ENCODE measurements at regions not wholly inside any gene's neighbourhood (a gene's known extent, or its start where the extent isn't known, plus 50 kb on each side); places are given as distances from the start of the nearest gene placed in this dataset.

- H3K4me3 ChIP-seq (ENCODE audit: low read depth, low read length), result no peak overlapping the region
- no peak for DNase-seq (ENCODE audit: low read depth)
- in situ Hi-C loops (cut with HindIII; ENCODE audit: low sequenced_read_pairs), result no loop called here
- TF ChIP-seq, protein P1, sequence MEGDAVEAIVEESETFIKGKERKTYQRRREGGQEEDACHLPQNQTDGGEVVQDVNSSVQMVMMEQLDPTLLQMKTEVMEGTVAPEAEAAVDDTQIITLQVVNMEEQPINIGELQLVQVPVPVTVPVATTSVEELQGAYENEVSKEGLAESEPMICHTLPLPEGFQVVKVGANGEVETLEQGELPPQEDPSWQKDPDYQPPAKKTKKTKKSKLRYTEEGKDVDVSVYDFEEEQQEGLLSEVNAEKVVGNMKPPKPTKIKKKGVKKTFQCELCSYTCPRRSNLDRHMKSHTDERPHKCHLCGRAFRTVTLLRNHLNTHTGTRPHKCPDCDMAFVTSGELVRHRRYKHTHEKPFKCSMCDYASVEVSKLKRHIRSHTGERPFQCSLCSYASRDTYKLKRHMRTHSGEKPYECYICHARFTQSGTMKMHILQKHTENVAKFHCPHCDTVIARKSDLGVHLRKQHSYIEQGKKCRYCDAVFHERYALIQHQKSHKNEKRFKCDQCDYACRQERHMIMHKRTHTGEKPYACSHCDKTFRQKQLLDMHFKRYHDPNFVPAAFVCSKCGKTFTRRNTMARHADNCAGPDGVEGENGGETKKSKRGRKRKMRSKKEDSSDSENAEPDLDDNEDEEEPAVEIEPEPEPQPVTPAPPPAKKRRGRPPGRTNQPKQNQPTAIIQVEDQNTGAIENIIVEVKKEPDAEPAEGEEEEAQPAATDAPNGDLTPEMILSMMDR (IDR thresholded peaks at IDR 0.05; ENCODE audit: low read depth, low read length, missing control alignments), result no peak
These were observed 80.4 kb downstream of the RFPL4B start for GRCh38 chr6:112427499-112427898.

- TF ChIP-seq, protein P1 (IDR thresholded peaks at IDR 0.05; ENCODE audit: low read depth, low read length, missing control alignments), result no peak
- no peak for DNase-seq (ENCODE audit: low read depth)
- no peak overlapping the region for H3K4me3 ChIP-seq (ENCODE audit: low read depth, low read length)
- in situ Hi-C loops (cut with HindIII; ENCODE audit: low sequenced_read_pairs), result no loop called here
These were observed 81.3 kb downstream of the RFPL4B start for GRCh38 chr6:112428477-112428876.

GRCh38 chr6:112429226-112429625 is 82.1 kb downstream of the RFPL4B start:
- H3K4me3 ChIP-seq (ENCODE audit: low read depth, low read length), result no peak overlapping the region
- TF ChIP-seq, protein P1 (IDR thresholded peaks at IDR 0.05; ENCODE audit: low read depth, low read length, missing control alignments), result peak; percentile 26
- no peak for DNase-seq (ENCODE audit: low read depth)
- in situ Hi-C loops (cut with HindIII; ENCODE audit: low sequenced_read_pairs), result no loop called here

DNA sequence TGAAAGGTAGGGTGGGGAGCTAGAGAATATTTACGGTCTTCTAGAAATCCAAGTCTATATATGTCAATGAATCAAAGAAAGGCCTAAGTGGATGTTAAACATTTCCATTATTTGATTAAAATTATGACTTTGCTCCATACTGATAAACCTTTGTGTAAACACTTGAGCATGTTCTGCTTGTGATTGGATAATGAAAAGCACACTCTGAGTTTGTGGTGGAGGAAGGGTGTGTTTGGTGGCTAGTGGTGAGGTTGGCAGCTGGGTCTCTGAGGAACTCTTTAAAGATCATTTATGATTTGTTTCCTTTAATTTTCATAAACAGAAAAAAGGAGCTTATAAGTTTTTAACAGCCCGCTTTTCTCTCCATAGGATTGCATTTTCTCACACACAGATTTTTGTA is 84.7 kb downstream of the RFPL4B start:
- in situ Hi-C loops (cut with HindIII; ENCODE audit: low sequenced_read_pairs), result no loop called here
- no peak for DNase-seq (ENCODE audit: low read depth)
- TF ChIP-seq, protein P1 (IDR thresholded peaks at IDR 0.05; ENCODE audit: low read depth, low read length, missing control alignments), result no peak
- no peak overlapping the region for H3K4me3 ChIP-seq (ENCODE audit: low read depth, low read length)

DNA sequence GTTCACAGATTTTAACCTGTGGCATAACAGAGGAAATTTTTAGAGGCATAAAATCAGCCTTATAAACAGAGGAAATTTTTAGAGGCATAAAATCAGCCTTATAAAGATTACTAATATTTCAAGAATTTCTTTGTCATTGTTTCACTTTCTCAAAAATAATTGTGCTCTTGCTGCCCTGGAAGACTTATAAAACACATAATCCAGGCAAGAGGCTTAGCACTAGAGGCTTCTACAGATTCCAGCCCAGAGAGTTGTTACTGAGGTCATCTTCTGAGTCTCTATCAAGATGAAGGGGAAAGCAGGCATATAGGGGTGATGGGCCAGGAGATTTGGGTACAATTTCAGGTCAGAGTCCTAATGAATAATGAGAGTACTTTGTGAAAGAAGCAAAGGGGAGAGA is 85.7 kb downstream of the RFPL4B start:
- in situ Hi-C loops (cut with HindIII; ENCODE audit: low sequenced_read_pairs), result no loop called here
- TF ChIP-seq, protein P1 (IDR thresholded peaks at IDR 0.05; ENCODE audit: low read depth, low read length, missing control alignments), result no peak
- DNase-seq (ENCODE audit: low read depth), result no peak
- H3K4me3 ChIP-seq (ENCODE audit: low read depth, low read length), result no peak overlapping the region

DNA sequence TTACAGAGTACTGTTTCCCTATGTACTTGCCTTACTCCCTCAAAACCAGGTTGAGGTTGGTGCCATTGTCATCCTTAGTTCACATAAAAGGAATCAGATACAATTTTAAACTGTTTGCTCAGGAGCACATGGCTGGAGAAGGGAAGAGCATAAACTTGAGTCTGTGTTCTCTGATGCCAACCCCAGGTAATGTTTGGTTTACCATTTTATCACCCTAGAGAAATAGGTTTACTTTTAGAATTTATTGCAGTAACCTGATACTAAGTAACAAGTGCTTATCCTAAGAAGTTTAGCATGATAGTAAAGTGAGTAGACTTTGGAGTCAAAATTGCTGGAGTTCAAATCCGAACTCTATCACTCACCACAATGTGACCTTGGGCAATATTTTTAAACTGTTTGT is 86.3 kb downstream of the RFPL4B start:
- TF ChIP-seq, protein P1 (IDR thresholded peaks at IDR 0.05; ENCODE audit: low read depth, low read length, missing control alignments), result no peak
- in situ Hi-C loops (cut with HindIII; ENCODE audit: low sequenced_read_pairs), result no loop called here
- H3K4me3 ChIP-seq (ENCODE audit: low read depth, low read length), result no peak overlapping the region
- no peak for DNase-seq (ENCODE audit: low read depth)

Data from astrocyte of the cerebellum (primary cell).